DND-41 (cell line): ENCODE measurements at regions not wholly inside any gene's neighbourhood (a gene's known extent, or its start where the extent isn't known, plus 50 kb on each side); places are given as distances from the start of the nearest gene placed in this dataset.

ENCODE experiments used
- EZH2 ChIP-seq: IDR thresholded peaks from 3 replicates; pipeline ENCODE4 v1.6.1; 2012; ENCODE audit warnings: borderline replicate concordance, low read depth, mild to moderate bottlenecking, moderate library complexity, low read length, inconsistent platforms; ENCODE audit not compliant: severe bottlenecking
- TF ChIP-seq, protein P1 (sequence below): IDR thresholded peaks from 2 replicates; pipeline ENCODE4 v1.5.1; 2012; ENCODE audit warnings: borderline replicate concordance, low read length, moderate library complexity, mild to moderate bottlenecking; ENCODE audit not compliant: poor library complexity, severe bottlenecking; ENCODE audit errors: extremely low read depth

DNA sequence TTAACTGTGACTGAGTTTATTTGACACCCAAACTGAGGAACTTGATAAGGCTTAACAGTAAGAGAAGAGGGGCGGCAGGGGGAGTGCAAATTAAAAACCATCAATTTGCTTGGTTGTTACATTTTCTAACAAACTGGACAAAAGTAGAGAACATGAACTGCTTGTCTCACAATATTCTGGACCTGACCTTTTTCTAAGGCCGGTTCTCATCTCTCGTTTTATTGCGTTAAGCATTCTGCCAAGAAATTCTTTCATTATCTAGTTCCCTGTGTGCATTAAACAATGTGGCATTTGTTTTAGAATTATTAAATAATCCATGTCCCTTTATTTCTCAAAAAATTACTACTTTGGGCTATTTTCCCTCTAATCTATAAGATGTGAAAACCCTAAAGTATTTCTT is 565.2 kb upstream of the PKDCC start:
- TF ChIP-seq, protein P1, sequence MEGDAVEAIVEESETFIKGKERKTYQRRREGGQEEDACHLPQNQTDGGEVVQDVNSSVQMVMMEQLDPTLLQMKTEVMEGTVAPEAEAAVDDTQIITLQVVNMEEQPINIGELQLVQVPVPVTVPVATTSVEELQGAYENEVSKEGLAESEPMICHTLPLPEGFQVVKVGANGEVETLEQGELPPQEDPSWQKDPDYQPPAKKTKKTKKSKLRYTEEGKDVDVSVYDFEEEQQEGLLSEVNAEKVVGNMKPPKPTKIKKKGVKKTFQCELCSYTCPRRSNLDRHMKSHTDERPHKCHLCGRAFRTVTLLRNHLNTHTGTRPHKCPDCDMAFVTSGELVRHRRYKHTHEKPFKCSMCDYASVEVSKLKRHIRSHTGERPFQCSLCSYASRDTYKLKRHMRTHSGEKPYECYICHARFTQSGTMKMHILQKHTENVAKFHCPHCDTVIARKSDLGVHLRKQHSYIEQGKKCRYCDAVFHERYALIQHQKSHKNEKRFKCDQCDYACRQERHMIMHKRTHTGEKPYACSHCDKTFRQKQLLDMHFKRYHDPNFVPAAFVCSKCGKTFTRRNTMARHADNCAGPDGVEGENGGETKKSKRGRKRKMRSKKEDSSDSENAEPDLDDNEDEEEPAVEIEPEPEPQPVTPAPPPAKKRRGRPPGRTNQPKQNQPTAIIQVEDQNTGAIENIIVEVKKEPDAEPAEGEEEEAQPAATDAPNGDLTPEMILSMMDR = no peak
- TF ChIP-seq EZH2 = no peak
